NT2/D1 (cell line): ENCODE measurements at regions not wholly inside any gene's neighbourhood (a gene's known extent, or its start where the extent isn't known, plus 50 kb on each side); places are given as distances from the start of the nearest gene placed in this dataset.
"Not testable (repeated sequence)": the region's sequence is repeated elsewhere in the genome, so short reads cannot be mapped to it uniquely, and the experiment has no call there.

Experiments
- SUZ12 ChIP-seq: IDR thresholded peaks from 2 replicates; pipeline ENCODE4 v1.6.1; 2011; ENCODE audit not compliant: insufficient read length, insufficient read depth; ENCODE audit errors: extremely low read depth
- YY1 ChIP-seq: IDR thresholded peaks from 2 replicates; pipeline ENCODE4 v1.6.1; 2011; ENCODE audit not compliant: insufficient read length, insufficient read depth

DNA sequence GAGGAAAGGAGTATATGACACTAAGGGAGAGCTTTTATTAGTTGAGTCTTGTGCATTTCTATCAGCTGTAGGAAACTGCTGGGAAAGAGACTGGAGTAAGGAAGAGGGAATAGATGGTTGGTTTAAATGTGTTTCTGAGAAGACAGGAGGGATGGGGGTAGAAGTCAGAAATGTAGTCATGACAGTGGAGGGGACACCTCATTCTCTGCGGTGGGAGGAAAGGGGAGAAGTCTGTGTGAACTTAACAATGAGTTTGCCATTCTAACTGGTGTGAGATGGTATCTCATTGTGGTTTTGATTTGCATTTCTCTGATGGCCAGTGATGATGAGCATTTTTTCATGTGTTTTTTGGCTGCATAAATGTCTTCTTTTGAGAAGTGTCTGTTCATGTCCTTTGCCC lies 187.5 kb upstream of the DPYD start:
- not testable (repeated sequence) for TF ChIP-seq YY1, SUZ12
